Hepatocyte (in vitro differentiated cells): ENCODE measurements at regions not wholly inside any gene's neighbourhood (a gene's known extent, or its start where the extent isn't known, plus 50 kb on each side); places are given as distances from the start of the nearest gene placed in this dataset.

ENCODE experiments used
- DNase-seq: peaks from one replicate; pipeline ENCODE4 v3.0.0-alpha.2; 2016; ENCODE audit warnings: low spot score
- H2AFZ ChIP-seq: fragments of 200-600 bp; sonication (generic); 2 replicates; pipeline ENCODE4 v1.6.0; 2016; ENCODE audit warnings: antibody characterized with exemption, mild to moderate bottlenecking
- H3K27ac ChIP-seq: fragments of 200-600 bp; sonication (generic); 2 replicates; pipeline ENCODE4 v1.5.1; 2016; ENCODE audit warnings: mild to moderate bottlenecking
- H3K27me3 ChIP-seq: fragments of 200-600 bp; sonication (generic); 2 replicates; pipeline ENCODE4 v1.6.1; 2016
- H3K36me3 ChIP-seq: fragments of 200-600 bp; sonication (generic); replicated peaks from 2 replicates; pipeline ENCODE4 v1.5.1; 2016; ENCODE audit warnings: low read depth; ENCODE audit not compliant: insufficient read depth
- H3K4me1 ChIP-seq: fragments of 200-600 bp; sonication (generic); 2 replicates; pipeline ENCODE4 v1.5.1; 2016; ENCODE audit warnings: mild to moderate bottlenecking, moderate library complexity; ENCODE audit not compliant: insufficient read depth
- H3K4me2 ChIP-seq: fragments of 200-600 bp; sonication (generic); 2 replicates; pipeline ENCODE4 v1.6.0; 2016
- H3K4me3 ChIP-seq: fragments of 200-600 bp; sonication (generic); 2 replicates; pipeline ENCODE4 v1.5.1; 2016; ENCODE audit warnings: mild to moderate bottlenecking
- H3K79me2 ChIP-seq: fragments of 200-600 bp; sonication (generic); 2 replicates; pipeline ENCODE4 v1.6.0; 2017; ENCODE audit warnings: mild to moderate bottlenecking
- H3K9me2 ChIP-seq: fragments of 200-600 bp; sonication (generic); replicated peaks from 2 replicates; pipeline ENCODE4 v1.6.0; 2017; ENCODE audit warnings: mild to moderate bottlenecking; ENCODE audit not compliant: insufficient read depth
- H3K9me3 ChIP-seq: fragments of 200-600 bp; sonication (generic); 2 replicates; pipeline ENCODE4 v1.5.1; 2016; ENCODE audit warnings: low read depth, mild to moderate bottlenecking
- H4K20me1 ChIP-seq: fragments of 200-600 bp; sonication (generic); 2 replicates; pipeline ENCODE4 v1.6.0; 2016; ENCODE audit warnings: mild to moderate bottlenecking; ENCODE audit not compliant: insufficient read depth, poor library complexity, severe bottlenecking
- EZH2 ChIP-seq: fragments of 200-600 bp; sonication (generic); IDR thresholded peaks from 2 replicates; pipeline ENCODE4 v1.6.1; 2016; ENCODE audit warnings: antibody characterized with exemption, mild to moderate bottlenecking, borderline replicate concordance
- EZH2phosphoT487 ChIP-seq: fragments of 200-600 bp; sonication (generic); IDR thresholded peaks from one replicate; pipeline ENCODE4 v1.6.1; 2018; ENCODE audit warnings: antibody characterized with exemption, mild to moderate bottlenecking, low read depth, moderate library complexity; ENCODE audit not compliant: unreplicated experiment, severe bottlenecking
- WGBS: methylation state at CpG from one replicate; pipeline ENCODE4 v1.1.6; 2016; ENCODE audit warnings: low lambda C conversion rate; ENCODE audit errors: missing lambda C conversion rate; 5-methylcytosine and 5-hydroxymethylcytosine counted together
- TF ChIP-seq, protein P1 (sequence below): fragments of 200-600 bp; sonication (generic); IDR thresholded peaks from 2 replicates; pipeline ENCODE4 v1.5.1; 2016; ENCODE audit warnings: antibody characterized with exemption, mild to moderate bottlenecking; ENCODE audit not compliant: poor library complexity

DNA sequence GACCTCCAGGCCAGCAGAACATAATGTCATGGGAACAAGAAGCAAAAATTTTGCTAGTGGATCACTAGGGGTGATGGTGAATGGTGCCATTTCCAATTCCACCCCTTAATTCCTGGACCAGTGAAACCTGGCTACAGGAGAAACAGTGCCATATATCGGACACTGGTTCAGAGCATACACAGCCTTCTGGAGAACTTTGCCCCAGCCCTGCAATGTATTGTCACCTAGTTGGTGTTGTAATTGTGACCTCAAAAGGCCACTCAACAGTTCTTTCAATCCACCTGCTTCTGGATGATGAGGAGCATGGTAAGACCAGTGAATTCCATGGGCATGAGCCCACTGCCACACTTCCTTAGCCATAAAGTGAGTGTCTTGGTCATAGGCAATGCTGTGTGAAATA, 59.8 kb upstream of the AASS start:
- H3K9me2 ChIP-seq = no peaks in the 10 kb centered on the region

DNA sequence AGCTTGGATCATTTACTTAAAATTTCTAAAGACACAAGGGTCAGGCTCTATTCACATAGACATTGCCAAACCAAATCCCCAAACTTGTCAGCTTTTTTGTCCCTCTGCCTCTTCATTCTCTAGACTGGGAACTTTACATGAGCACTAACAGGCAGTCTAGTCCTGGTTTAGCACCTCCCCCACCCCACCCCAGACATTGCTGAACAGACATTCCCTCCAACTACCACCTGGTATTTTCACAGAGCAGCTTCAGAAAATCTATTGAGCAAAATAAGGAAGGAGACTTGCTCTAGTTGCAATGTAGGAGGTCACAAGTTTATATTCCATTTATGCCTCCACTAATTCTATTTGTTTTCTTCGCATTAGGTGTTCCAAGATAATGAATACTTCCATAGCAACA, 56.8 kb upstream of the AASS start:
- Histone ChIP-seq H3K27me3 (no peaks in the 10 kb centered on the region), H3K9me2 (no peaks in the 10 kb centered on the region), H3K4me3 (no peak overlapping the region), H3K9me3 (no peaks in the 10 kb centered on the region), H3K4me2 (no peak overlapping the region), H3K79me2 (no peaks in the 10 kb centered on the region), H3K36me3 (no peaks in the 10 kb centered on the region), H2AFZ (no peak overlapping the region), H3K27ac (no peak overlapping the region), H3K4me1 (no peaks in the 10 kb centered on the region), H4K20me1 (no peaks in the 10 kb centered on the region)
- no peak for DNase-seq
- TF ChIP-seq EZH2 = no peak
- WGBS = 90% methylated on average over 1 of the region's 1 CpG

More for the DNA sequence above, 59.8 kb upstream of the AASS start:
- 100% methylated on average over 1 of the region's 1 CpG for WGBS
- H3K4me2 ChIP-seq = no peak overlapping the region
- H3K4me1 ChIP-seq = no peaks in the 10 kb centered on the region
- no peaks in the 10 kb centered on the region for H3K79me2 ChIP-seq
- H3K36me3 ChIP-seq = no peaks in the 10 kb centered on the region
- no peak overlapping the region for H2AFZ ChIP-seq
- no peak for DNase-seq
- TF ChIP-seq EZH2 (no peak), EZH2phosphoT487 (no peak)
- TF ChIP-seq, protein P1, sequence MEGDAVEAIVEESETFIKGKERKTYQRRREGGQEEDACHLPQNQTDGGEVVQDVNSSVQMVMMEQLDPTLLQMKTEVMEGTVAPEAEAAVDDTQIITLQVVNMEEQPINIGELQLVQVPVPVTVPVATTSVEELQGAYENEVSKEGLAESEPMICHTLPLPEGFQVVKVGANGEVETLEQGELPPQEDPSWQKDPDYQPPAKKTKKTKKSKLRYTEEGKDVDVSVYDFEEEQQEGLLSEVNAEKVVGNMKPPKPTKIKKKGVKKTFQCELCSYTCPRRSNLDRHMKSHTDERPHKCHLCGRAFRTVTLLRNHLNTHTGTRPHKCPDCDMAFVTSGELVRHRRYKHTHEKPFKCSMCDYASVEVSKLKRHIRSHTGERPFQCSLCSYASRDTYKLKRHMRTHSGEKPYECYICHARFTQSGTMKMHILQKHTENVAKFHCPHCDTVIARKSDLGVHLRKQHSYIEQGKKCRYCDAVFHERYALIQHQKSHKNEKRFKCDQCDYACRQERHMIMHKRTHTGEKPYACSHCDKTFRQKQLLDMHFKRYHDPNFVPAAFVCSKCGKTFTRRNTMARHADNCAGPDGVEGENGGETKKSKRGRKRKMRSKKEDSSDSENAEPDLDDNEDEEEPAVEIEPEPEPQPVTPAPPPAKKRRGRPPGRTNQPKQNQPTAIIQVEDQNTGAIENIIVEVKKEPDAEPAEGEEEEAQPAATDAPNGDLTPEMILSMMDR = no peak
- H3K27me3 ChIP-seq = no peaks in the 10 kb centered on the region
- H3K9me3 ChIP-seq = no peaks in the 10 kb centered on the region
- no peak overlapping the region for H3K27ac ChIP-seq
- H4K20me1 ChIP-seq = no peaks in the 10 kb centered on the region
- no peak overlapping the region for H3K4me3 ChIP-seq

DNA sequence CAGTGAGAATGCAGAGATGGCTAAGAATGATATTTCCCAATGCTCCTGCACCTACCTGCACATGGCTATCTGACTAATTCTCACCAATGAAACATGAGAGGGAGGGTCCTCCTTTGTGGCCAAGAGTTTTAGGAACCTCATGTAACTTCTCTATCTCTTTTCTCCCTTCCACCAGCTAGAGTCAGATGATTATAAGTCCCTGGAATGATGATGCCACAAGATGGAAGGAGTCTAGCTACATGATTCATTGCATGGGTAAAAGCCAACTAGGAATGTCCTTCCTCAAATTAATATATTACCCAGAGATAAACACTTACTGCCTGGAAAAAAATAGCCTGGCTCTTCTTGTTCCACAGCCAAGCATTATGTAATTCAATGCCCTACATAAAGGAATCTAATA, 55.1 kb upstream of the AASS start:
- H3K27me3 ChIP-seq = no peaks in the 10 kb centered on the region
- H4K20me1 ChIP-seq = no peaks in the 10 kb centered on the region
- no peak overlapping the region for H3K4me2 ChIP-seq
- H3K4me3 ChIP-seq = no peak overlapping the region
- H3K27ac ChIP-seq = no peak overlapping the region
- no peak for DNase-seq
- H3K9me3 ChIP-seq = no peaks in the 10 kb centered on the region
- no peaks in the 10 kb centered on the region for H3K36me3 ChIP-seq
- H2AFZ ChIP-seq = no peak overlapping the region
- no peaks in the 10 kb centered on the region for H3K4me1 ChIP-seq
- no peaks in the 10 kb centered on the region for H3K9me2 ChIP-seq
- TF ChIP-seq EZH2 (no peak), EZH2phosphoT487 (no peak)
- TF ChIP-seq, protein P1 = no peak
- no peaks in the 10 kb centered on the region for H3K79me2 ChIP-seq

DNA sequence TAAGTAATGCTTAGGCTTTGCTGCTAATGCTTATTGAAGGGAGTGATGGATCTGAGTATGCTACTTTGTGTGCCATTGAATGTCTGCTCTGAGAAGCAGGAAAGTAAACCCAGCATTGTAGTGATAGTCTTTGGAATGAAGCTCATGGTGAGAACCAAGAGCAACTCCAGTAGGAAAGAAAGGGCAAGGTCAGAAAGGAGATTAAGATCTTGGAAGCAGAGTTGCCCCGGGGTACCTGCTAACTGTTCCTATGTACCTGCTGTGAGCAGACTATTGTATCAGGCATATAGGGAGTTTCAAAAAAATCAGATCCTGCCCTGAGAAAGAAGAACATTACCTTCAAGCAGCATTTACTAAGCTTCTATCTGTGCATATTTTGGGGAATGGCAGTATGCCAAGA, 54.5 kb upstream of the AASS start:
- H3K4me3 ChIP-seq = no peak overlapping the region
- H3K4me2 ChIP-seq = no peak overlapping the region
- TF ChIP-seq EZH2phosphoT487 = no peak
- TF ChIP-seq, protein P1 = no peak
- TF ChIP-seq EZH2 = no peak
- H2AFZ ChIP-seq = no peak overlapping the region
- no peaks in the 10 kb centered on the region for H4K20me1 ChIP-seq
- no peaks in the 10 kb centered on the region for H3K79me2 ChIP-seq
- 9% methylated on average over 1 of the region's 1 CpG for WGBS
- H3K27ac ChIP-seq = no peak overlapping the region
- no peaks in the 10 kb centered on the region for H3K36me3 ChIP-seq
- DNase-seq = no peak
- no peaks in the 10 kb centered on the region for H3K27me3 ChIP-seq
- H3K4me1 ChIP-seq = no peaks in the 10 kb centered on the region
- no peaks in the 10 kb centered on the region for H3K9me2 ChIP-seq
- no peaks in the 10 kb centered on the region for H3K9me3 ChIP-seq
